GM18505 (cell line): ENCODE measurements at regions not wholly inside any gene's neighbourhood (a gene's known extent, or its start where the extent isn't known, plus 50 kb on each side); places are given as distances from the start of the nearest gene placed in this dataset.
"Not testable (repeated sequence)": the region's sequence is repeated elsewhere in the genome, so short reads cannot be mapped to it uniquely, and the experiment has no call there.

Experiments used
- ATAC-seq: cut with Tn5 transposase; IDR thresholded peaks from one replicate; pipeline ENCODE4 v1.9.1; 2021; ENCODE audit not compliant: unreplicated experiment
- POLR2A ChIP-seq: IDR thresholded peaks from 4 replicates; pipeline ENCODE4 v1.6.1; 2011; ENCODE audit warnings: borderline replicate concordance; ENCODE audit not compliant: insufficient read depth, insufficient read length; ENCODE audit errors: extremely low read depth

GRCh38 chr5:125446986-125447385 lies 700.5 kb upstream of the ZNF608 start:
- ATAC-seq, result no peak
- no peak for TF ChIP-seq POLR2A

- ATAC-seq, result no peak
- TF ChIP-seq POLR2A, result no peak
Measured at GRCh38 chr5:125450771-125451170, 704.3 kb upstream of the ZNF608 start.

GRCh38 chr5:125451622-125452021 lies 705.2 kb upstream of the ZNF608 start:
- no peak for ATAC-seq
- TF ChIP-seq POLR2A, result no peak

GRCh38 chr5:125452991-125453390 lies 706.6 kb upstream of the ZNF608 start:
- ATAC-seq, result no peak
- no peak for TF ChIP-seq POLR2A

GRCh38 chr5:125455041-125455440 lies 708.6 kb upstream of the ZNF608 start:
- no peak for ATAC-seq
- no peak for TF ChIP-seq POLR2A

- ATAC-seq, result not testable (repeated sequence)
Measured at GRCh38 chr5:125456005-125456404, 709.6 kb upstream of the ZNF608 start.

GRCh38 chr5:125457617-125458016 lies 711.2 kb upstream of the ZNF608 start:
- no peak for ATAC-seq
- no peak for TF ChIP-seq POLR2A

GRCh38 chr5:125458949-125459348 lies 712.5 kb upstream of the ZNF608 start:
- not testable (repeated sequence) for ATAC-seq

GRCh38 chr5:125461641-125462072 lies 715.2 kb upstream of the ZNF608 start:
- TF ChIP-seq POLR2A, result no peak
- no peak for ATAC-seq

- no peak for TF ChIP-seq POLR2A
- no peak for ATAC-seq
Measured at GRCh38 chr5:125463466-125464092, 717.1 kb upstream of the ZNF608 start.

- ATAC-seq, result no peak
- no peak for TF ChIP-seq POLR2A
Measured at GRCh38 chr5:125464847-125465432, 718.5 kb upstream of the ZNF608 start.

- no peak for ATAC-seq
- TF ChIP-seq POLR2A, result no peak
Measured at GRCh38 chr5:125465703-125466102, 719.3 kb upstream of the ZNF608 start.

- no peak for ATAC-seq
- TF ChIP-seq POLR2A, result no peak
Measured at GRCh38 chr5:125467222-125467621, 720.8 kb upstream of the ZNF608 start.

GRCh38 chr5:125470280-125470902 lies 724.0 kb upstream of the ZNF608 start:
- ATAC-seq, result no peak
- TF ChIP-seq POLR2A, result no peak

GRCh38 chr5:125476901-125477585 lies 730.6 kb upstream of the ZNF608 start:
- no peak for ATAC-seq
- no peak for TF ChIP-seq POLR2A

- ATAC-seq, result no peak
- no peak for TF ChIP-seq POLR2A
Measured at GRCh38 chr5:125477586-125477975, 731.1 kb upstream of the ZNF608 start.
